NT2/D1 (cell line): ENCODE measurements at regions not wholly inside any gene's neighbourhood (a gene's known extent, or its start where the extent isn't known, plus 50 kb on each side); places are given as distances from the start of the nearest gene placed in this dataset.

Experiments
- SUZ12 ChIP-seq: IDR thresholded peaks from 2 replicates; pipeline ENCODE4 v1.6.1; 2011; ENCODE audit not compliant: insufficient read length, insufficient read depth; ENCODE audit errors: extremely low read depth
- ZNF274 ChIP-seq: IDR thresholded peaks from 2 replicates; pipeline ENCODE4 v1.6.1; 2011; ENCODE audit warnings: mild to moderate bottlenecking, low read depth, low read length

DNA sequence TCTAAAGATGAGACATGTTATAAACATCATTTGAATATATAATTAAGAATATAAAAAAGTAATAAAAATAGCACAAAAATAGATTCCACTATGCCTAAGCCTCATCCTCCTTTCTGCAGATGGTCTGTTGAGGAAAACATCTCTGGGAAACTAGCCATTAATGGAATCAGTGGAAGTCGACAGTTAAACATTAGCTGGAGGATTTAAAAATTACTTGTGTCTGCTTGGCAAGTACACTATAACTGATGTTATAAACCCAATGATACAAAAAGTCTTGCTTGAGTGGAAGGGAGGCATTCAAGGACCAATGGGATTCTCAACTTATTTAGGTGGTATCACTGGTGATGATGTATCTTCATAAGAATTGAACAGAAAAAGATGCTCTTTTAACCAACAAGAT lies 1598.3 kb downstream of the PCDH18 start:
- TF ChIP-seq ZNF274 = no peak
- no peak for TF ChIP-seq SUZ12
